Astrocyte (in vitro differentiated cells and primary cell): ENCODE measurements at regions not wholly inside any gene's neighbourhood (a gene's known extent, or its start where the extent isn't known, plus 50 kb on each side); places are given as distances from the start of the nearest gene placed in this dataset.
"Not testable (repeated sequence)": the region's sequence is repeated elsewhere in the genome, so short reads cannot be mapped to it uniquely, and the experiment has no call there.

ENCODE experiments used
- DNase-seq: peaks from one replicate; pipeline ENCODE4 v3.0.0-alpha.2; 2010; ENCODE audit warnings: low read depth
- FAIRE-seq: peaks from 2 replicates; lab custom pipeline; 2011; peaks lifted over from hg19 to GRCh38; lab: Jason Lieb, UNC
- H2AFZ ChIP-seq: 2 replicates; pipeline ENCODE4 v1.6.0; 2012; ENCODE audit warnings: low read depth, low read length, inconsistent platforms
- H3K27ac ChIP-seq: 2 replicates; pipeline ENCODE4 v1.5.1; 2011; ENCODE audit warnings: low read depth, low read length, inconsistent platforms
- H3K27me3 ChIP-seq: 2 replicates; pipeline ENCODE4 v1.6.0; 2011; ENCODE audit warnings: low read length, inconsistent platforms; ENCODE audit not compliant: insufficient read depth
- H3K36me3 ChIP-seq: 2 replicates; pipeline ENCODE4 v1.5.1; 2011; ENCODE audit warnings: low read length, inconsistent platforms; ENCODE audit not compliant: insufficient read depth
- H3K4me1 ChIP-seq: 2 replicates; pipeline ENCODE4 v1.5.1; 2011; ENCODE audit warnings: low read length, inconsistent platforms; ENCODE audit not compliant: insufficient read depth
- H3K4me2 ChIP-seq: 2 replicates; pipeline ENCODE4 v1.6.0; 2012; ENCODE audit warnings: low read length, inconsistent platforms
- H3K4me3 ChIP-seq: 2 replicates; pipeline ENCODE4 v1.5.1; 2011; ENCODE audit warnings: low read depth, mild to moderate bottlenecking, low read length, inconsistent platforms; ENCODE audit not compliant: insufficient read depth
- H3K79me2 ChIP-seq: 2 replicates; pipeline ENCODE4 v1.6.0; 2012; ENCODE audit warnings: mild to moderate bottlenecking, low read length, inconsistent platforms; ENCODE audit not compliant: insufficient read depth
- H3K9ac ChIP-seq: 2 replicates; pipeline ENCODE4 v1.6.0; 2012; ENCODE audit warnings: mild to moderate bottlenecking, low read length, inconsistent platforms
- H3K9me3 ChIP-seq: 2 replicates; pipeline ENCODE4 v1.5.1; 2012; ENCODE audit warnings: low read depth, mild to moderate bottlenecking, low read length, inconsistent platforms; ENCODE audit not compliant: insufficient read depth
- H4K20me1 ChIP-seq: 2 replicates; pipeline ENCODE4 v1.6.0; 2012; ENCODE audit warnings: low read length, inconsistent platforms; ENCODE audit not compliant: insufficient read depth
- H3K27ac Mint-ChIP-seq: one replicate; pipeline ENCODE4 v1.8.0; 2021; ENCODE audit warnings: mild to moderate bottlenecking, mixed read lengths; ENCODE audit not compliant: unreplicated experiment
- H3K27me3 Mint-ChIP-seq: one replicate; pipeline ENCODE4 v1.8.0; 2021; ENCODE audit warnings: low read depth, mixed read lengths; ENCODE audit not compliant: unreplicated experiment
- H3K36me3 Mint-ChIP-seq: one replicate; pipeline ENCODE4 v1.8.0; 2021; ENCODE audit warnings: low read depth, mixed read lengths; ENCODE audit not compliant: unreplicated experiment
- H3K4me1 Mint-ChIP-seq: one replicate; pipeline ENCODE4 v1.8.0; 2021; ENCODE audit warnings: low read depth, mixed read lengths; ENCODE audit not compliant: unreplicated experiment
- H3K4me3 Mint-ChIP-seq: one replicate; pipeline ENCODE4 v1.8.0; 2021; ENCODE audit warnings: mild to moderate bottlenecking, moderate library complexity, mixed read lengths; ENCODE audit not compliant: unreplicated experiment
- H3K9me3 Mint-ChIP-seq: one replicate; pipeline ENCODE4 v1.8.0; 2021; ENCODE audit warnings: mild to moderate bottlenecking, mixed read lengths; ENCODE audit not compliant: unreplicated experiment
- CTCF ChIP-seq: IDR thresholded peaks from 2 replicates; pipeline ENCODE4 v1.5.1; 2011; ENCODE audit warnings: low read depth, mild to moderate bottlenecking, inconsistent platforms, low read length, moderate library complexity; ENCODE audit not compliant: insufficient read depth
- EZH2 ChIP-seq: IDR thresholded peaks from 2 replicates; pipeline ENCODE4 v1.6.1; 2012; ENCODE audit warnings: mild to moderate bottlenecking, low read length, inconsistent platforms; ENCODE audit not compliant: insufficient read depth

- H3K9ac ChIP-seq: no peak overlapping the region
- no peak overlapping the region for H3K27ac Mint-ChIP-seq
- FAIRE-seq: no peak
These were observed 114.4 kb upstream of the PCSK1 start for GRCh38 chr5:96547486-96547885.

GRCh38 chr5:96548905-96549304 is 113.3 kb upstream of the CAST start:
- Histone ChIP-seq H3K27me3 (no peaks in the 10 kb centered on the region), H4K20me1 (no peaks in the 10 kb centered on the region), H3K9ac (no peak overlapping the region), H3K9me3 (no peaks in the 10 kb centered on the region), H3K79me2 (no peaks in the 10 kb centered on the region), H3K4me3 (no peak overlapping the region), H2AFZ (no peak overlapping the region), H3K27ac (no peak overlapping the region), H3K4me1 (no peaks in the 10 kb centered on the region), H3K4me2 (no peak overlapping the region), H3K36me3 (no peaks in the 10 kb centered on the region)
- H3K4me1 Mint-ChIP-seq: no peaks in the 10 kb centered on the region
- no peaks in the 10 kb centered on the region for H3K36me3 Mint-ChIP-seq
- DNase-seq: no peak
- peaks cover 8% of the 10 kb centered on the region for H3K9me3 Mint-ChIP-seq
- no peak overlapping the region for H3K27ac Mint-ChIP-seq
- FAIRE-seq: no peak
- TF ChIP-seq CTCF: no peak
- no peak for TF ChIP-seq EZH2
- no peak overlapping the region for H3K4me3 Mint-ChIP-seq
- peaks cover 7% of the 10 kb centered on the region for H3K27me3 Mint-ChIP-seq

More at GRCh38 chr5:96547486-96547885, 114.4 kb upstream of the PCSK1 start:
- TF ChIP-seq EZH2 (no peak), CTCF (no peak)
- Mint-ChIP-seq H3K27me3 (peaks cover 7% of the 10 kb centered on the region), H3K4me1 (no peaks in the 10 kb centered on the region), H3K36me3 (no peaks in the 10 kb centered on the region), H3K9me3 (peaks cover 4% of the 10 kb centered on the region), H3K4me3 (no peak overlapping the region)
- Histone ChIP-seq H3K4me2 (no peak overlapping the region), H3K79me2 (no peaks in the 10 kb centered on the region), H3K9me3 (no peaks in the 10 kb centered on the region), H2AFZ (no peak overlapping the region), H3K27me3 (no peaks in the 10 kb centered on the region), H3K4me1 (no peaks in the 10 kb centered on the region), H3K36me3 (no peaks in the 10 kb centered on the region), H3K27ac (no peak overlapping the region), H4K20me1 (no peaks in the 10 kb centered on the region), H3K4me3 (no peak overlapping the region)
- DNase-seq: no peak

- not testable (repeated sequence) for H3K9me3 Mint-ChIP-seq, H3K27me3 ChIP-seq, H3K4me3 Mint-ChIP-seq, H3K27me3 Mint-ChIP-seq, DNase-seq, H3K4me1 Mint-ChIP-seq, H2AFZ ChIP-seq, H3K27ac Mint-ChIP-seq, FAIRE-seq, H3K36me3 Mint-ChIP-seq, H3K9me3 ChIP-seq, H4K20me1 ChIP-seq, H3K79me2 ChIP-seq, H3K36me3 ChIP-seq, H3K27ac ChIP-seq, H3K4me3 ChIP-seq, H3K4me2 ChIP-seq, H3K9ac ChIP-seq
- peaks cover 21% of the 10 kb centered on the region for H3K4me1 ChIP-seq
These were observed 101.3 kb upstream of the CAST start for GRCh38 chr5:96560857-96561256.
